HG02938 (cell line): ENCODE measurements at regions not wholly inside any gene's neighbourhood (a gene's known extent, or its start where the extent isn't known, plus 50 kb on each side); places are given as distances from the start of the nearest gene placed in this dataset.
"Not testable (repeated sequence)": the region's sequence is repeated elsewhere in the genome, so short reads cannot be mapped to it uniquely, and the experiment has no call there.

Experiments
- ATAC-seq: cut with Tn5 transposase; IDR thresholded peaks from one replicate; pipeline ENCODE4 v1.9.1; 2021; ENCODE audit warnings: mild to moderate bottlenecking, moderate library complexity; ENCODE audit not compliant: unreplicated experiment

GRCh38 chr6:169918954-169919549 is 167.6 kb downstream of the ERMARD start:
- no peak for ATAC-seq

DNA sequence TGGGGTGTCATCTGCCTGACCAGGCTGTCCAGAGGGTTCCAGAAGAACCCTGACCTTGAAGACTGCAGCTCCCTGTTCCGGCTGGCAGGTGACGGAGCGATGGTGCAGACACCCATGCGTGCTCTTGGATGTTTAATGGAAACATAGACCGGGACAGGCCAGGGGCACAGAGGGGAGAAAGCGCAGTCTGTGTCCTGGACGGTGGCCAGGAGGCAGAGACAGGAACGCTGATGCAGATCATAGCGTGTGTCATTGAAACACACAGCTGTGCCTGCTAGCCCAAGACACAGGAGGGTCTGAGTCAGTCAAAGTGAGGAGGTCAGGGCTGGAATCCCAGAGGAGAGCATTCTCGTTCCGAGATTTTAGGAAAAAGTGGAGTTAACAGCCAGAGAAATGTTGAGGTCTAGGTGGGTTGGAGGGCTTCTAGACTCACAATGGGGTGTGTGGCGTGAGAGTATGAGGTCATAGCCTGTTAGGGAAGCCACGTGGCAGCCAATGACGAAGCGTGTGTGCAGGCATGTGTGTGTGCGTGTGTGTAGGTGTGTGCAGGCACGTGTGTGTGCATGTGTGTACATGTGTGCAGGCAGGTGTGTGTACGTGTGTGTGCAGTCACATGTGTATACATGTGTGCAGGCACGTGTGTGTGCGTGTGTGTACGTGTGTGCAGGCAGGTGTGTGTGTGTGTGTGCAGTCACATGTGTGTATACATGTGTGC is 167.0 kb downstream of the ERMARD start:
- no peak for ATAC-seq

DNA sequence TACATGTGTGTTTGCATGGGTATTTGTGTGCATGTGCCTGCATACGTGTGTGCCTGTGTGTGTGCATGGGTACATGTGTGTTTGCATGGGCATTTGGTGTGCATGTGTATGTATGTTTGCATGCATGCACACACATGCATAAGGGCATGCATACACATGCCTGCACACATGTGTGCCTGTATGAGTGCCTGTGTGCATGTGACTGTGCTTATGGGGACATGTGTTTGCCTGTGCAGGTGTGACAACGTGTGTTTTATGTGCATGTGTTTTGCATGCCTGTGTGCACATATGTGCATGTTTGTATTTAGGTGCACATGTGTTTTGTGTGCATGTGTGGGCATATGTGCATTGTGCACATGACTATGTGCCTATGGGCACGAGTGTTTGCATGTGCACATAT is 165.7 kb downstream of the ERMARD start:
- no peak for ATAC-seq

- no peak for ATAC-seq
These were observed 164.5 kb downstream of the ERMARD start for GRCh38 chr6:169915769-169916550.

DNA sequence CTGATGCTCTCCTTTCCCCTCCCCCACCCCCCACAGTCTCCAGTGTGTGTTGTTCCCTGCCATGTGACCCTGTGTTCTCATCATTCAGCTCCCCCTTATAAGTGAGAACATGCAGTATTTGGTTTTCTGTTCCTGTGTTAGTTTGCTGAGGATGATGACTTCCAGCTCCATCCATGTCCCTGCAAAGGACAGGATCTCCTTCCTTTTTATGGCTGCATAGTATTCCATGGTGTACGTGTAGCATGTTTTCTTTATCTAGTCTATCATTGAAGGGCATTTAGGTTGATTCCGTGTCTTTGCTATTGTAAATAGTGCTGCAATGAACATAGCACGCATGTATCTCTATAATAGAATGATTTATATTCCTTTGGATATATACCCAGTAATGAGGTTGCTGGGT is 162.3 kb downstream of the ERMARD start:
- not testable (repeated sequence) for ATAC-seq

- ATAC-seq = no peak
These were observed 161.7 kb downstream of the ERMARD start for GRCh38 chr6:169913096-169913638.

DNA sequence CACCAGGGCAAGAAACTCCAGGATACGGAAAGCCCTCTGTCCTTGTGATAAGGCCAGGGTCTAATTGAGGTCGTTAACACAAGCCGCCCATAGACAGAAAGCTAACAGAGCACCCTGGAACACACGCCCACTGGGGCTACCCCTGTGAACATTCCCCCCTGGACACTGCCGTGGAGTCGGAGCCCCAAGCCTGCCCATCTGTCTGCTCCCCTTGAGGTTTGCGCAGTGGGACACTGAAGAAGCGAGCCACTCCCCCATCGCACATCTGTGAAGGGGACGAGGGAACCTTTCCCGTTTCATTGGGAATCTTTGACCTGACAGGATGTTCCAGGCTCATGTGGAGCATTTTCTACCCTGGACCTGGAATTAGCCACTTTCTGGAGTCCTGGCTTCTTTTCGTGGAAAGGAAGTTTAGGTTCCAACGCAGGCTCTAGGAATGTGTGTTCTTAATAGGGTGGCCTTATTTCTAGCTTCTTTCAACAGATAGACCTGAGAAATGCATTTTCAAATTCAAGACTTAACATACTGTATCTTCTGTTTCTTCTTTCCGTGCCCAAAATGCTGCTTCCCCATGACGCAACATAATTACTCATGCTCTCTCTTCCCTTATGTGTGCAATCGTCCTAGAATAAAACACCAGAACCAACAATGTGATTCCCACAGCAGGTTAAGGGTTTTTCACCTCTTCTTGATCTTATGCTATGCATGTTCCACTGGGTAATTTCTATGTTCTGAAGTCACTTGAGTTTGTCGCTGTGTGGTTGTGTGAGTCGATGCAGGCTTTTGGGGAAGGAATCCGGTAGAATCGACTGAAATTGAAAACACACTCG is 161.1 kb downstream of the ERMARD start:
- ATAC-seq = no peak

GRCh38 chr6:169911264-169912263 is 160.1 kb downstream of the ERMARD start:
- no peak for ATAC-seq

GRCh38 chr6:169909113-169909512 is 157.7 kb downstream of the ERMARD start:
- ATAC-seq = no peak

- ATAC-seq = no peak
These were observed 157.0 kb downstream of the ERMARD start for GRCh38 chr6:169908403-169908933.

- ATAC-seq = no peak
These were observed 156.1 kb downstream of the ERMARD start for GRCh38 chr6:169907419-169908115.

- no peak for ATAC-seq
These were observed 155.4 kb downstream of the ERMARD start for GRCh38 chr6:169906688-169907418.

DNA sequence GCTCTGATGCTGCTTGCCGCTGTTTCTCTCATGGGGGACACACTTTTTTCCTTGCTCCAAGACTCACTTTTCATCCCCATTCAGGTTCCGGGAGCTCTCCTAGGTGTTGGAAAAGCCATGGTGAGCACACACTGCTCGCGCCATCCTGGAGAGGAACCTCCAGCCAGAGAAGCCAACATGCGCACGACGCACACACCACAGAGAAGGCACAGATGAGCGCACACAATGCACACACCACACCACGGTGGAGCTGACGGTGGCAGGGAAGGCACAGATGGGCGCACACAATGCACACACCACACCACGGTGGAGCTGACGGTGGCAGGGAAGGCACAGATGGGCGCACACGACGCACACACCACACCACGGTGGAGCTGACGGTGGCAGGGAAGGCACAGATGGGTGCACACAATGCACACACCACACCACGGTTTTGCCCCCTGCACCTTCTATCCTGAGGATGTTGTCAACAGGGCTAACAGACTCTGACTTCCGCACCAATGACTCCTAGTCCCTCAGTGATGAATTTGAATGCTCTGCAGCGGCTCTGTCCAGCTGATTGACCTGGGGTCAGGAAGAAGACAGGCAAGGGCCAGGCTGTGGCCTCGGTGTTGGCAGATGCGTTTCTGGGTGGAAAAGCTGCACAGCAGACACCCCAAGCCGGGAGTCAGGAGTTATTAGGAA is 154.7 kb downstream of the ERMARD start:
- ATAC-seq = no peak

DNA sequence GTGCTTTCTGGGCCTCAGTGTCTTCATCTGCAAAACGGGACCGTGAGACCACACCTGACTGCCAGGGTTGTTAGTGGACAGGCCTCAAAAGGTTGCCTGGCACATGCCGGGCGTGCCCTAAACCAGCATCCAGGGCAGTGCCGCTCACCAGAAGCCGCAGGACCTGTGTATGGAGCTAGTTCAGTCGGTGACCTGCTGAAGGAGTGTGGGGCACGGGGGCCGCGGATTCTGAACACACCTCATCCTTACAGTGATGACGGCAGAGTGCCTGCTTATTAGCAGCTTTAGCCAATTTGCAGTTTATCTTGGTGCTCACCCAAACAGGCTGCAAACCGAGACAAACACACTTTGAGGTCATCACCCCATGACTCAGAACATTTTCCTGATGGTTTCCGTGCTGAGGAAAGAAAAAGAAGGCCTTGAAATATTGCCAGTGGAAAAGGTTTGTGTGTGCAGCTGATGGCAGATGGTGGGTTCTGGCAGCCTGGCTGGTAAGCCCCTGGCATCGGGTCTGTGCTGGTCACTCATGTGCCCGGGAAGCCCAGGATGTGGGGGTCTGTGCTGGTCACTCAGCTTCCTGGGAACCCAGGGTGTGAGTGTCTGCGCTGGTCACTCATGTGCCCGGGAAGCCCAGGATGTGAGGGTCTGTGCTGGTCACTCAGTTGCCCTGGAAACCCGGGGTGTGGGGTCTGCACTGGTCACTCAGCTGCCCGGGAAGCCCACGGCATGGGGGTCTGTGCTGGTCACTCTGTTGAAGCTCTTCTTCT is 153.8 kb downstream of the ERMARD start:
- ATAC-seq = no peak

DNA sequence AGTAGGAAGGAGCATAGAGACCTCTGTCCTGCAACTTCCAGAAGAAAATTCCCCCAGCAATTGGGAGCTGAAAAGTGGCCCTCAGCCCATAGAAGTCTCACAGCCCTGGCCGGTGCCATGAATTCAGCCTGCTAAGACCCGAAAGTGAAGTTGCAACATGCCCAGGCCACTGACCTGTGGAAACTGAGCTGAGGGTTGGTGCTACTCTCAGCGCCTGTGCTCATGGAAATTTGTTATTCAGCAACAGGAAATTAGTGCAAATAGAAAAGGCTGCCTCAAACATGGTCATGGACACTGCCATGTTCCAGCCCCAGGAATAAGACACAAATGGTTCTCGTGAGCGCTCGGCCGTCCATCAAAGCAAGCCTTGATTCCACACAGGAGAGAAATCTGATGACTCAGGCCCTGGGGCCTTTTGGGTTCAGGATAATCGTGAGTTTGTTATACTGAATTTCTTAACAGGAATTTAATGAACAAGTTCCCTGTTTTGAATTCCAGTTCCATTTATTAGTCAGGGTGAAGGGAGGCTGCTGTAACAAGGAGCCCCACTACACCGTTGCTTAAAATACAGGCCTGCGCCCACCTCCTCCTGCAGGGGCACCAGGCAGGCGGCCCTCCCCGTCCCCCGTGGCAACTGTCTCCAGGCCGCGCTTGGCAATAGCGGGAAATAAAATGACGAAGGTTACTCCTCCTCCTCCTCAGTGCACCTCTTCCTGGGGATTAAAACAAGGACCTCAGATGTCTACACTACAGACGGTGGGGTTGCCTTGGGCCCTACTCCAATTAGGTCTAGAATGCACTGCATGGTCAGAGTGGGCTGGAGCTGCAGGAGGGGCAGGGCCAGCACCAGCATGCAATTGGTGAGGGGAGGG is 152.9 kb downstream of the ERMARD start:
- ATAC-seq = no peak

- ATAC-seq = no peak
These were observed 151.7 kb downstream of the ERMARD start for GRCh38 chr6:169903122-169903521.
